HG02759 (cell line): ENCODE measurements at regions not wholly inside any gene's neighbourhood (a gene's known extent, or its start where the extent isn't known, plus 50 kb on each side); places are given as distances from the start of the nearest gene placed in this dataset.
A peak's percentile ranks its signal among the peaks of the same experiment; 100 is the strongest.

Experiments used
- ATAC-seq: cut with Tn5 transposase; IDR thresholded peaks from one replicate; pipeline ENCODE4 v1.9.1; 2021; ENCODE audit warnings: mild to moderate bottlenecking, moderate library complexity; ENCODE audit not compliant: unreplicated experiment

GRCh38 chr12:14252697-14253096 lies 112.8 kb upstream of the ATF7IP start:
- no peak for ATAC-seq

- ATAC-seq, result no peak
Measured at GRCh38 chr12:14253496-14253895, 112.0 kb upstream of the ATF7IP start.

- ATAC-seq, result no peak
Measured at GRCh38 chr12:14254781-14255180, 110.7 kb upstream of the ATF7IP start.

- ATAC-seq, result no peak
Measured at GRCh38 chr12:14256121-14256520, 109.4 kb upstream of the ATF7IP start.

- ATAC-seq, result peak; percentile 43
Measured at GRCh38 chr12:14256555-14257169, 108.8 kb upstream of the ATF7IP start.

- no peak for ATAC-seq
Measured at GRCh38 chr12:14257303-14257733, 108.2 kb upstream of the ATF7IP start.

- peak; percentile 77 for ATAC-seq
Measured at GRCh38 chr12:14257734-14258574, 107.5 kb upstream of the ATF7IP start.

- no peak for ATAC-seq
Measured at GRCh38 chr12:14258575-14258940, 106.9 kb upstream of the ATF7IP start.

- ATAC-seq, result no peak
Measured at GRCh38 chr12:14259481-14260010, 105.9 kb upstream of the ATF7IP start.

- no peak for ATAC-seq
Measured at GRCh38 chr12:14260011-14260993, 105.2 kb upstream of the ATF7IP start.

- ATAC-seq, result no peak
Measured at GRCh38 chr12:14261096-14261495, 104.4 kb upstream of the ATF7IP start.

- no peak for ATAC-seq
Measured at GRCh38 chr12:14261861-14262260, 103.6 kb upstream of the ATF7IP start.

- ATAC-seq, result no peak
Measured at GRCh38 chr12:14262771-14263511, 102.5 kb upstream of the ATF7IP start.

GRCh38 chr12:14263742-14264141 lies 101.7 kb upstream of the ATF7IP start:
- no peak for ATAC-seq

- ATAC-seq, result no peak
Measured at GRCh38 chr12:14264316-14264715, 101.2 kb upstream of the ATF7IP start.

GRCh38 chr12:14264778-14265177 lies 100.7 kb upstream of the ATF7IP start:
- no peak for ATAC-seq

GRCh38 chr12:14268120-14268515 lies 97.4 kb upstream of the ATF7IP start:
- no peak for ATAC-seq

- ATAC-seq, result no peak
Measured at GRCh38 chr12:14270392-14270791, 95.1 kb upstream of the ATF7IP start.

- no peak for ATAC-seq
Measured at GRCh38 chr12:14272956-14273912, 92.2 kb upstream of the ATF7IP start.
